Small intestine (tissue), 7 donors: ENCODE measurements at regions not wholly inside any gene's neighbourhood (a gene's known extent, or its start where the extent isn't known, plus 50 kb on each side); places are given as distances from the start of the nearest gene placed in this dataset.

ENCODE experiments used
- DNase-seq, 2 donors: peaks; one replicate each; pipeline versions ENCODE4 v3.0.0 to v3.0.0-alpha.2; 2013
- FAIRE-seq: peaks from 2 replicates; lab custom pipeline; 2012; peaks lifted over from hg19 to GRCh38; lab: Jason Lieb, UNC
- H3K27ac ChIP-seq, 3 donors: one replicate each; pipeline ENCODE4 v1.5.1; 2013; ENCODE audit warnings: low read length in 2 of 3, mild to moderate bottlenecking in 2 of 3, control low read depth in 1 of 3, inconsistent platforms in 1 of 3, low read depth in 1 of 3, moderate library complexity in 1 of 3
- H3K27me3 ChIP-seq, 3 donors: one replicate each; pipeline ENCODE4 v1.6.1; 2013; ENCODE audit warnings: low read length in 3 of 3, inconsistent platforms in 1 of 3; ENCODE audit not compliant: control insufficient read depth in 3 of 3, insufficient read depth in 3 of 3
- H3K36me3 ChIP-seq, 3 donors: one replicate each; pipeline ENCODE4 v1.6.1; 2013; ENCODE audit warnings: low read length in 3 of 3, inconsistent platforms in 1 of 3, low read depth in 1 of 3, mild to moderate bottlenecking in 1 of 3, moderate library complexity in 1 of 3; ENCODE audit not compliant: control insufficient read depth in 3 of 3, insufficient read depth in 2 of 3
- H3K4me1 ChIP-seq, 3 donors: one replicate each; pipeline ENCODE4 v1.6.1; 2013; ENCODE audit warnings: low read length in 2 of 3, inconsistent platforms in 1 of 3, low read depth in 1 of 3, mild to moderate bottlenecking in 1 of 3, moderate library complexity in 1 of 3; ENCODE audit not compliant: control insufficient read depth in 3 of 3, insufficient read depth in 2 of 3
- H3K4me3 ChIP-seq, 3 donors: one replicate each; pipeline ENCODE4 v1.5.1; 2013; ENCODE audit warnings: low read length in 3 of 3, control low read depth in 1 of 3, inconsistent platforms in 1 of 3, low read depth in 1 of 3, mild to moderate bottlenecking in 1 of 3, moderate library complexity in 1 of 3
- H3K9me3 ChIP-seq, 2 donors: one replicate each; pipeline ENCODE4 v1.6.1; 2013; ENCODE audit warnings: low read depth in 1 of 2, low read length in 1 of 2; ENCODE audit not compliant: control insufficient read depth in 2 of 2, insufficient read depth in 1 of 2
- WGBS, 3 donors: extraction: QIAGEN DNeasy Blood & Tissue Kit; methylation state at CpG; one replicate each; pipeline ENCODE4 v1.1.7; 2013; 5-methylcytosine and 5-hydroxymethylcytosine counted together
- donor health status: healthy with polysubstance abuse.
- donor health status: control.
- donor health status: control.
- donor health status: Bipolar disorder and iron deficiency.
- donor health status: healthy.

GRCh38 chr11:91837411-91838330, 386.9 kb upstream of the FAT3 start:
- DNase-seq (no peak), FAIRE-seq (no peak)
- Histone ChIP-seq H3K4me1 (no peaks in the 10 kb centered on the region), H3K4me3 (no peak overlapping the region), H3K36me3 (no peaks in the 10 kb centered on the region), H3K27me3 (no peaks in the 10 kb centered on the region), H3K27ac (no peak overlapping the region), H3K9me3 (no peaks in the 10 kb centered on the region)
- WGBS, 3 donors = 65 to 80% (median 72%) methylated on average over 2 of the region's 2 CpGs

- H3K27me3 ChIP-seq = no peaks in the 10 kb centered on the region
- WGBS, 3 donors = 66 to 93% (median 81%) methylated on average over 3 of the region's 3 CpGs
- DNase-seq (no peak), FAIRE-seq (no peak)
- no peaks in the 10 kb centered on the region for H3K9me3 ChIP-seq
- H3K4me3 ChIP-seq = no peak overlapping the region
- H3K36me3 ChIP-seq = no peaks in the 10 kb centered on the region
- no peaks in the 10 kb centered on the region for H3K4me1 ChIP-seq
- no peak overlapping the region for H3K27ac ChIP-seq
Measured at GRCh38 chr11:91835051-91835560, 389.5 kb upstream of the FAT3 start.

- WGBS, 3 donors = 83 to 92% (median 87%) methylated on average over 4 of the region's 4 CpGs
- H3K4me1 ChIP-seq = no peaks in the 10 kb centered on the region
- H3K4me3 ChIP-seq = no peak overlapping the region
- no peaks in the 10 kb centered on the region for H3K36me3 ChIP-seq
- no peaks in the 10 kb centered on the region for H3K27me3 ChIP-seq
- no peaks in the 10 kb centered on the region for H3K9me3 ChIP-seq
- no peak for FAIRE-seq
- DNase-seq = no peak
- H3K27ac ChIP-seq = no peak overlapping the region
Measured at GRCh38 chr11:91828901-91829300, 395.7 kb upstream of the FAT3 start.

- no peak overlapping the region for H3K4me3 ChIP-seq
- WGBS, 3 donors = 58 to 80% (median 74%) methylated on average over 2 of the region's 2 CpGs
- H3K27me3 ChIP-seq = no peaks in the 10 kb centered on the region
- no peak overlapping the region for H3K27ac ChIP-seq
- no peak for DNase-seq
- no peaks in the 10 kb centered on the region for H3K36me3 ChIP-seq
- no peak for FAIRE-seq
- no peaks in the 10 kb centered on the region for H3K4me1 ChIP-seq
- no peaks in the 10 kb centered on the region for H3K9me3 ChIP-seq
Measured at GRCh38 chr11:91825777-91826176, 398.8 kb upstream of the FAT3 start.

- 63 to 71% (median 66%) methylated on average over 1 of the region's 1 CpG for WGBS, 3 donors
- no peak for FAIRE-seq
Measured at GRCh38 chr11:91823252-91823830, 401.3 kb upstream of the FAT3 start.

GRCh38 chr11:91822805-91823204, 401.8 kb upstream of the FAT3 start:
- no peak overlapping the region for H3K27ac ChIP-seq
- H3K9me3 ChIP-seq = no peaks in the 10 kb centered on the region
- no peak overlapping the region for H3K4me3 ChIP-seq
- WGBS, 3 donors = 90 to 94% (median 92%) methylated on average over 8 of the region's 8 CpGs
- H3K4me1 ChIP-seq = no peaks in the 10 kb centered on the region
- no peaks in the 10 kb centered on the region for H3K36me3 ChIP-seq
- no peak for FAIRE-seq
- DNase-seq = no peak
- H3K27me3 ChIP-seq = no peaks in the 10 kb centered on the region

More at GRCh38 chr11:91823252-91823830, 401.3 kb upstream of the FAT3 start:
- Histone ChIP-seq H3K27ac (no peak overlapping the region), H3K9me3 (no peaks in the 10 kb centered on the region), H3K27me3 (no peaks in the 10 kb centered on the region), H3K4me1 (no peaks in the 10 kb centered on the region), H3K4me3 (no peak overlapping the region), H3K36me3 (no peaks in the 10 kb centered on the region)
- DNase-seq = no peak

GRCh38 chr11:91820709-91821108, 403.9 kb upstream of the FAT3 start:
- no peak for FAIRE-seq
- Histone ChIP-seq H3K36me3 (no peaks in the 10 kb centered on the region), H3K27me3 (no peaks in the 10 kb centered on the region)

GRCh38 chr11:91819777-91820176, 404.8 kb upstream of the FAT3 start:
- H3K27me3 ChIP-seq = no peaks in the 10 kb centered on the region
- H3K27ac ChIP-seq = no peak overlapping the region
- FAIRE-seq (no peak), DNase-seq (no peak)
- H3K4me3 ChIP-seq = no peak overlapping the region
- no peaks in the 10 kb centered on the region for H3K9me3 ChIP-seq
- 65 to 76% (median 67%) methylated on average over 1 of the region's 1 CpG for WGBS, 3 donors
- H3K36me3 ChIP-seq = no peaks in the 10 kb centered on the region
- no peaks in the 10 kb centered on the region for H3K4me1 ChIP-seq

More at GRCh38 chr11:91820709-91821108, 403.9 kb upstream of the FAT3 start:
- H3K9me3 ChIP-seq = no peaks in the 10 kb centered on the region
- no peak overlapping the region for H3K27ac ChIP-seq
- H3K4me3 ChIP-seq = no peak overlapping the region
- WGBS, 3 donors = 85 to 95% (median 94%) methylated on average over 3 of the region's 3 CpGs
- no peak for DNase-seq
- no peaks in the 10 kb centered on the region for H3K4me1 ChIP-seq
